ENCODE measurements at regions not wholly inside any gene's neighbourhood (a gene's known extent, or its start where the extent isn't known, plus 50 kb on each side); places are given as distances from the start of the nearest gene placed in this dataset.

DNA sequence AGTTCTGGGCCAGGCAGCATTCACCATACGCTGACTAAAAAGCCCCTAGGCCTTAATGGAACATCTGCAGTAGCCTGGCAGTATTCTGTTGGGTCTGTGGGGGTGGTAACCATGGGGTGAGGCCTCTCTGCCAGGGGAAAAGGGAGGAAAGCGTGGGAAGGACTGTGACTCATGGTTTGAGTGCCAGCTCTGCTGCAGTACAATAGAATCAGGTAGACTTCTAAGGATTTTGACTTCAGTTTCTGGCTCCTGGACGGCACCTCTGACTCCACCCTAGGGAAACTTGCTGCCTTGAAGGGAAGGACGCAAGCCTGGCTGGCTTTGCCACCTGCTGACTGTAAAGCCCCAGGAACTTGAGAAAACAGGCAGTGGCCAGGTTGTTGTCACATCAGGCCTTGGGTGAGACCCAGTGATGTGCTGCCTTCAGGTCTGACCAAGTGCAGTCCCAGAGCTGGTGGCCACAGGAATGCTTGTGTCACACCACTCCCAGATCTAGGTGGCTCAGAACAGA, 148.6 kb downstream of the SUCNR1 start:
- Histone ChIP-seq H3K9me3 (ENCODE audit: control insufficient read depth, insufficient read depth, low read length) (no peaks in the 10 kb centered on the region), H3K4me2 (ENCODE audit: low read length) (no peak overlapping the region), H3K79me2 (ENCODE audit: control insufficient read depth, low read length) (no peaks in the 10 kb centered on the region), H3K9me2 (replicated peaks; ENCODE audit: control insufficient read depth, low read length) (no peaks in the 10 kb centered on the region), H3K27ac (ENCODE audit: low read depth, low read length) (no peak overlapping the region), H3K36me3 (ENCODE audit: control insufficient read depth, low read length) (no peaks in the 10 kb centered on the region), H3F3A (ENCODE audit: control insufficient read depth, insufficient read depth) (no peaks in the 10 kb centered on the region), H3K27me3 (ENCODE audit: control insufficient read depth, low read length) (no peaks in the 10 kb centered on the region), H3K4me1 (ENCODE audit: control insufficient read depth, low read length) (no peaks in the 10 kb centered on the region), H4K20me1 (ENCODE audit: control insufficient read depth, insufficient read depth, low read depth, low read length) (no peaks in the 10 kb centered on the region), H3K4me3 (ENCODE audit: low read length) (no peak overlapping the region)
- TF ChIP-seq CTCF (IDR thresholded peaks at IDR 0.05; ENCODE audit: low read depth, low read length, poor library complexity, severe bottlenecking): no peak

DNA sequence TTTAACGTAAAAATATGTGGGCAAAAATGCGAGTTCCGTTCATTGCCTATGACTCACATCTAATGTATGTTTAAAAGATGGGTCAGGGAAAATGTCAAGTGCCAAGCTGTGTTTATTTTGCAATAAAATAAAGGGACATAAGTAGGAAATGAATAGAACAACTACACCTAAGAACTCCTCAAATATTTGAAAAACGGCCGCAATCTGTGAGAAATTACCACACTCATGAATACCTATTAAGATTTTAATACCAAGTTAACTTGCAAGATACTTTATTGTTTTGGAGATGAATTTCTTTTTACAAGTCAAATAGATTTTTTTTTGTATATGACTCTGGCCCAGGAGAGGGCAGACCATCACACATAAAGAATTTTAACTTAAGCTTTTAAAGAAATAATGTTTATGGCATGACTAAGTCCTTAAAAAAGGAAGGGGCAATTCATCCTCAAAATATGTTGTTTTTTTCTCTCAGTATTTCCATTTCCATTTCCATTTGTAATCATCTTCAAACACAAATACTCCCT, 152.7 kb downstream of the SUCNR1 start:
- Histone ChIP-seq H3F3A (ENCODE audit: control insufficient read depth, insufficient read depth) (no peaks in the 10 kb centered on the region), H3K79me2 (ENCODE audit: control insufficient read depth, low read length) (no peaks in the 10 kb centered on the region), H3K9me3 (ENCODE audit: control insufficient read depth, insufficient read depth, low read length) (no peaks in the 10 kb centered on the region), H3K9me2 (replicated peaks; ENCODE audit: control insufficient read depth, low read length) (no peaks in the 10 kb centered on the region), H3K27ac (ENCODE audit: low read depth, low read length) (no peak overlapping the region), H3K4me2 (ENCODE audit: low read length) (no peak overlapping the region), H4K20me1 (ENCODE audit: control insufficient read depth, insufficient read depth, low read depth, low read length) (no peaks in the 10 kb centered on the region), H3K36me3 (ENCODE audit: control insufficient read depth, low read length) (no peaks in the 10 kb centered on the region), H3K4me1 (ENCODE audit: control insufficient read depth, low read length) (no peaks in the 10 kb centered on the region), H3K4me3 (ENCODE audit: low read length) (no peak overlapping the region), H3K27me3 (ENCODE audit: control insufficient read depth, low read length) (0 out of 2 replicates have a peak, but pooled peaks cover 4% of the 10 kb centered on the region)
- TF ChIP-seq EZH2phosphoT487 (IDR thresholded peaks at IDR 0.05; ENCODE audit: borderline replicate concordance, low read length) (no peak), CTCF (IDR thresholded peaks at IDR 0.05; ENCODE audit: low read depth, low read length, poor library complexity, severe bottlenecking) (no peak)

DNA sequence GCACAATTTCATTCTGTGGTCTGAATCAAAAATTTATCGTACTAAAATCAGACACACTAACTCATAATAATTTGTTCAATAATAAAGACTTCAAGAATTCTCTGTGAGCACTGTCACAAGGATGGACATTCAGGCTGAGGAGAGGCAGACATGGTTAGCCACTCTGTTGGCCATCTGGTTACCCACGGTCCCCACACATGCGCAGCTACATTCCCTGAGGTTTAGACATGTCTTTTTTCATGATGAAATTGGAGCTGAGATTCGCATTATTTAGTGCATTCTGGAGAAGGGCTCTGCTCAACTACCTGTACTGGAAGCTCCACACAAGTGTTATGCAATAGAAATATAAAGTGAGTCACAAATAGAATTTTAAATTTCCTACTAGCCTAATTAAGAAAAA, 156.9 kb downstream of the SUCNR1 start:
- Histone ChIP-seq H3F3A (ENCODE audit: control insufficient read depth, insufficient read depth) (no peaks in the 10 kb centered on the region), H3K27me3 (ENCODE audit: control insufficient read depth, low read length) (0 out of 2 replicates have a peak, but pooled peaks cover 4% of the 10 kb centered on the region), H4K20me1 (ENCODE audit: control insufficient read depth, insufficient read depth, low read depth, low read length) (no peaks in the 10 kb centered on the region), H3K4me1 (ENCODE audit: control insufficient read depth, low read length) (no peaks in the 10 kb centered on the region), H3K9me3 (ENCODE audit: control insufficient read depth, insufficient read depth, low read length) (no peaks in the 10 kb centered on the region), H3K9me2 (replicated peaks; ENCODE audit: control insufficient read depth, low read length) (no peaks in the 10 kb centered on the region), H3K79me2 (ENCODE audit: control insufficient read depth, low read length) (no peaks in the 10 kb centered on the region), H3K4me3 (ENCODE audit: low read length) (no peak overlapping the region), H3K4me2 (ENCODE audit: low read length) (no peak overlapping the region), H3K36me3 (ENCODE audit: control insufficient read depth, low read length) (no peaks in the 10 kb centered on the region), H3K27ac (ENCODE audit: low read depth, low read length) (no peak overlapping the region)
- TF ChIP-seq EZH2phosphoT487 (IDR thresholded peaks at IDR 0.05; ENCODE audit: borderline replicate concordance, low read length): no peak
- no peak for TF ChIP-seq CTCF (IDR thresholded peaks at IDR 0.05; ENCODE audit: low read depth, low read length, poor library complexity, severe bottlenecking)
